Prostate gland (tissue), 2 donors: ENCODE measurements at regions not wholly inside any gene's neighbourhood (a gene's known extent, or its start where the extent isn't known, plus 50 kb on each side); places are given as distances from the start of the nearest gene placed in this dataset.

Experiments used
- DNase-seq: peaks from one replicate; pipeline ENCODE4 v3.0.0-alpha.2; 2019; ENCODE audit warnings: low spot score
- H3K27ac ChIP-seq, 2 donors: fragments of 200-600 bp; sonication (generic); 2 replicates each; pipeline ENCODE4 v1.5.1; 2017 to 2019
- H3K27me3 ChIP-seq: fragments of 200-600 bp; sonication (generic); replicated peaks from 2 replicates; pipeline ENCODE4 v1.5.1; 2019; ENCODE audit not compliant: insufficient read depth
- H3K36me3 ChIP-seq, 2 donors: fragments of 200-600 bp; sonication (generic); 1 replicate in 1 of 2; 2 replicates in 1 of 2; pipeline versions ENCODE4 v1.5.1 to v1.8.1; 2017 to 2019
- H3K4me1 ChIP-seq: fragments of 200-600 bp; sonication (generic); replicated peaks from 2 replicates; pipeline ENCODE4 v1.5.1; 2019
- H3K4me3 ChIP-seq, 2 donors: fragments of 200-600 bp; sonication (generic); 2 replicates each; pipeline ENCODE4 v1.5.1; 2017 to 2019
- H3K9me3 ChIP-seq: fragments of 200-600 bp; sonication (generic); 2 replicates; pipeline ENCODE4 v1.5.1; 2017
- POLR2A ChIP-seq: fragments of 450-650 bp; IDR thresholded peaks from one replicate; pipeline ENCODE4 v1.6.1; 2016; ENCODE audit warnings: antibody characterized with exemption, mild to moderate bottlenecking
- POLR2AphosphoS5 ChIP-seq: sonication (generic); formaldehyde crosslinking; IDR thresholded peaks from one replicate; pipeline ENCODE4 v1.6.1; 2017; ENCODE audit warnings: antibody characterized with exemption
- WGBS: methylation state at CpG from one replicate; pipeline ENCODE4 v1.1.5; 2018; 5-methylcytosine and 5-hydroxymethylcytosine counted together
- intact Hi-C: fragments of 100-400 bp; cut with DNase I; formaldehyde crosslinking; loops from one replicate; pipeline ENCODE4 v1.14.2; 2022
- TF ChIP-seq, protein P1 (sequence below), 4 experiments: fragments of 200-600 bp in 2 of 4; fragments of 450-650 bp in 2 of 4; sonication (generic) in 2 of 4; IDR thresholded peaks; 1 replicate in 3 of 4; 2 replicates in 1 of 4; pipeline ENCODE4 v1.5.1; 2016 to 2019; ENCODE audit warnings: antibody characterized with exemption in 4 of 4, mild to moderate bottlenecking in 2 of 4, moderate library complexity in 2 of 4

DNA sequence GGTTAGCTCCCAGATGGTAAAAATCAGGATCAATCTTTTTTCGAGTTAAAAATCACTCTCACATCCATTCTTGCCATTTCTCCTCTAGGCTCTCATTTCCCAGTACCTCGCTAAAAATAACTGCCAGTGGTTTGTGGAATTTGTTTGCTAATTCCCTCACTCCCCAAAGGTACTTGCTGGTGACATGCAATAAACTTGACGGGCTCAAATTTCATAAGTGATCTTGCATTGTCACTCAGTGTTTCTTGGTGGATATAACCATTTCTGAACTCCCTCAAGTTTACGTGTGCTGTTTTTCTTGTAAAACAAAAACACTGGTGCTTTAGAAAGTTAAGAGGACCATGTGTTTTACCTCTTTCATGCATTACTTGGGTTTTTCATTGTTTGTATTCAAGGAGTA, 399.2 kb upstream of the MKI67 start:
- TF ChIP-seq, protein P1, sequence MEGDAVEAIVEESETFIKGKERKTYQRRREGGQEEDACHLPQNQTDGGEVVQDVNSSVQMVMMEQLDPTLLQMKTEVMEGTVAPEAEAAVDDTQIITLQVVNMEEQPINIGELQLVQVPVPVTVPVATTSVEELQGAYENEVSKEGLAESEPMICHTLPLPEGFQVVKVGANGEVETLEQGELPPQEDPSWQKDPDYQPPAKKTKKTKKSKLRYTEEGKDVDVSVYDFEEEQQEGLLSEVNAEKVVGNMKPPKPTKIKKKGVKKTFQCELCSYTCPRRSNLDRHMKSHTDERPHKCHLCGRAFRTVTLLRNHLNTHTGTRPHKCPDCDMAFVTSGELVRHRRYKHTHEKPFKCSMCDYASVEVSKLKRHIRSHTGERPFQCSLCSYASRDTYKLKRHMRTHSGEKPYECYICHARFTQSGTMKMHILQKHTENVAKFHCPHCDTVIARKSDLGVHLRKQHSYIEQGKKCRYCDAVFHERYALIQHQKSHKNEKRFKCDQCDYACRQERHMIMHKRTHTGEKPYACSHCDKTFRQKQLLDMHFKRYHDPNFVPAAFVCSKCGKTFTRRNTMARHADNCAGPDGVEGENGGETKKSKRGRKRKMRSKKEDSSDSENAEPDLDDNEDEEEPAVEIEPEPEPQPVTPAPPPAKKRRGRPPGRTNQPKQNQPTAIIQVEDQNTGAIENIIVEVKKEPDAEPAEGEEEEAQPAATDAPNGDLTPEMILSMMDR (IDR thresholded peaks at IDR 0.05) = no peak
- TF ChIP-seq POLR2A = no peak
- TF ChIP-seq POLR2AphosphoS5 = no peak
- intact Hi-C loops = no loop called here
- Histone ChIP-seq H3K9me3 (no peaks in the 10 kb centered on the region), H3K27ac (no peak overlapping the region), H3K36me3 (no peaks in the 10 kb centered on the region), H3K4me3 (no peak overlapping the region), H3K27me3 (peaks cover 3% of the 10 kb centered on the region), H3K4me1 (no peaks in the 10 kb centered on the region)
- WGBS = 40% methylated on average over 4 of the region's 4 CpGs
- no peak for DNase-seq

DNA sequence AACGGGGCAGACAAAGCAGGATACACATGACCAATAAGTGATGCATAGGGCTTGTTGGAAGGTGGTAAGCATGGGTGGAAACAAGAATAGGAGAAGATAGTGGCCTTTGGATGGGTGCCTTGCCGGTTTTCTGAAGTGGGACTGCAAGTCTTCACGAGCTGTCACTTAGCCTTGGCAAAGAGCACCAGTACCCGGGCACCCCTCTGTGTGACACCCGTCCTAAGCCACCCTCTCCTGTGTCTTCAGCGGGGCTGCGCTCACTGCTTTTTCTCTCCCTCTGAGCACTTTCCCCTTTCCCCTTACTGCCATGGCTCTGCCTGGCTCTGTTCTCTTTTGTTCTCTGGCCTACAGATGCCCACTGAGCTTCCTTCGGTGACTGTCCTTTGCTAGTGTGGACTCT, 399.7 kb upstream of the MKI67 start:
- Histone ChIP-seq H3K9me3 (no peaks in the 10 kb centered on the region), H3K27me3 (peaks cover 3% of the 10 kb centered on the region), H3K4me3 (no peak overlapping the region), H3K27ac (no peak overlapping the region), H3K36me3 (no peaks in the 10 kb centered on the region), H3K4me1 (no peaks in the 10 kb centered on the region)
- TF ChIP-seq, protein P1 (IDR thresholded peaks at IDR 0.05) = no peak
- TF ChIP-seq POLR2AphosphoS5 (no peak), POLR2A (no peak)
- 90% methylated on average over 8 of the region's 8 CpGs for whole genome bisulfite sequencing
- DNase-seq = no peak
- intact Hi-C loops = no loop called here

DNA sequence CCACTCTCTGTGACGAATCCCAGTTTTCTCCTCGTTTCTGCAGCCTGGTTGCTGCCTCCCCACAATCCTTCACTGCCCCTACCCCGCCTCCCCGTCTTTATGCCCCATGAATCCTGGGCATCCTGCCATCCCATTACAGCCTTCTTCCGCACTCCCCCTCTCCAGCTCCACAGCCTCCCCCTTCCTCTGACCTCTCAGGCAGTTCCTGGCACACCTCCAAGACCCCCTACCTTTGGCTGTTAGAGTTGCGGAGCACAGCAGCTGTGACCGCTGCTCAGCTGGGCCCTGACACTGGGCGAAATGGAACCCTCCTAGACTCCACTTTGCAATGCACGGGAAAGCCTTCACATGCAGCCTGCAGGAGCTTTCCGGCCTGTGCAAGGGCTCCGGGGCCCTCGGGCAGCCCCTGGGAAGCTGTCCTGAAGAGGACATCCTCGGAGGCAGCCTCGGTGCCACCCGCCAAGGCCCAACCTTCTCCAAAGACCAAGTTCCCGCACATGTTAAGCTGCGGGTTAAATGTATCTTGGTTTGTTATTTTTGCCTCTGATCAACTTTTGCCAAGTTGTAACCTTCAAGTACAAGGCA, 400.7 kb upstream of the MKI67 start:
- peaks cover 3% of the 10 kb centered on the region for H3K27me3 ChIP-seq
- no peak overlapping the region for H3K27ac ChIP-seq
- TF ChIP-seq POLR2AphosphoS5 (no peak), POLR2A (no peak)
- TF ChIP-seq, protein P1 (IDR thresholded peaks at IDR 0.05) = no peak
- no peak overlapping the region for H3K4me3 ChIP-seq
- WGBS = 50% methylated on average over 17 of the region's 17 CpGs
- DNase-seq = no peak
- intact Hi-C loops = no loop called here
- H3K9me3 ChIP-seq = no peaks in the 10 kb centered on the region
- no peaks in the 10 kb centered on the region for H3K4me1 ChIP-seq
- H3K36me3 ChIP-seq = no peaks in the 10 kb centered on the region

GRCh38 chr10:128527711-128528110, 401.5 kb upstream of the MKI67 start:
- Histone ChIP-seq H3K4me1 (no peaks in the 10 kb centered on the region), H3K9me3 (no peaks in the 10 kb centered on the region), H3K36me3 (no peaks in the 10 kb centered on the region), H3K27me3 (peaks cover 3% of the 10 kb centered on the region), H3K4me3 (no peak overlapping the region), H3K27ac (no peak overlapping the region)
- no peak for DNase-seq
- intact Hi-C loops = no loop called here
- 69% methylated on average over 8 of the region's 8 CpGs for WGBS
- TF ChIP-seq, protein P1 (IDR thresholded peaks at IDR 0.05) = no peak
- no peak for TF ChIP-seq POLR2AphosphoS5
- TF ChIP-seq POLR2A = no peak

GRCh38 chr10:128528167-128528566, 401.9 kb upstream of the MKI67 start:
- Histone ChIP-seq H3K36me3 (no peaks in the 10 kb centered on the region), H3K4me1 (no peaks in the 10 kb centered on the region), H3K27me3 (peaks cover 3% of the 10 kb centered on the region), H3K27ac (no peak overlapping the region), H3K4me3 (no peak overlapping the region), H3K9me3 (no peaks in the 10 kb centered on the region)
- WGBS = 95% methylated on average over 2 of the region's 2 CpGs
- intact Hi-C loops = no loop called here
- TF ChIP-seq, protein P1 (IDR thresholded peaks at IDR 0.05) = no peak
- TF ChIP-seq POLR2AphosphoS5 = no peak
- no peak for TF ChIP-seq POLR2A
- DNase-seq = no peak
